Neural progenitor cell (in vitro differentiated cells): ENCODE measurements at regions not wholly inside any gene's neighbourhood (a gene's known extent, or its start where the extent isn't known, plus 50 kb on each side); places are given as distances from the start of the nearest gene placed in this dataset.

Source experiments
- DNase-seq: peaks from one replicate; pipeline ENCODE4 v3.0.0-alpha.2; 2016; ENCODE audit warnings: low spot score
- H2AFZ ChIP-seq: fragments of 200-600 bp; sonication (generic); replicated peaks from 2 replicates; pipeline ENCODE4 v1.6.1; 2016; ENCODE audit warnings: antibody characterized with exemption
- H3F3A ChIP-seq: fragments of 200-600 bp; sonication (generic); 2 replicates; pipeline ENCODE4 v1.6.1; 2016; ENCODE audit warnings: antibody characterized with exemption, low read depth
- H3K27ac ChIP-seq: fragments of 200-600 bp; sonication (generic); 2 replicates; pipeline ENCODE4 v1.5.1; 2016; ENCODE audit warnings: mild to moderate bottlenecking
- H3K27me3 ChIP-seq: fragments of 200-600 bp; sonication (generic); 2 replicates; pipeline ENCODE4 v1.6.1; 2016; ENCODE audit warnings: mild to moderate bottlenecking, moderate library complexity
- H3K36me3 ChIP-seq: fragments of 200-600 bp; sonication (generic); 2 replicates; pipeline ENCODE4 v1.5.1; 2016
- H3K4me1 ChIP-seq: fragments of 200-600 bp; sonication (generic); 2 replicates; pipeline ENCODE4 v1.6.1; 2016; ENCODE audit warnings: mixed run types
- H3K4me2 ChIP-seq: fragments of 200-600 bp; sonication (generic); 2 replicates; pipeline ENCODE4 v1.6.1; 2016
- H3K4me3 ChIP-seq: fragments of 200-600 bp; sonication (generic); 2 replicates; pipeline ENCODE4 v1.5.1; 2016
- H3K79me2 ChIP-seq: fragments of 200-600 bp; sonication (generic); 2 replicates; pipeline ENCODE4 v1.6.1; 2016; ENCODE audit warnings: low read depth
- H3K9ac ChIP-seq: fragments of 200-600 bp; sonication (generic); 2 replicates; pipeline ENCODE4 v1.6.1; 2016
- H3K9me3 ChIP-seq: fragments of 200-600 bp; sonication (generic); 2 replicates; pipeline ENCODE4 v1.5.1; 2016; ENCODE audit warnings: low read depth
- H4K20me1 ChIP-seq: fragments of 200-600 bp; sonication (generic); 2 replicates; pipeline ENCODE4 v1.6.1; 2016; ENCODE audit warnings: low read depth
- H3K27ac Mint-ChIP-seq: 3 replicates; pipeline ENCODE4 v1.8.0; 2021; ENCODE audit warnings: mixed read lengths
- H3K27me3 Mint-ChIP-seq: 2 replicates; pipeline ENCODE4 v1.8.0; 2022; ENCODE audit warnings: low read depth, mild to moderate bottlenecking, inconsistent platforms, moderate library complexity, mixed read lengths; ENCODE audit not compliant: insufficient read depth
- H3K36me3 Mint-ChIP-seq: 3 replicates; pipeline ENCODE4 v1.8.0; 2021; ENCODE audit warnings: mixed read lengths
- H3K4me1 Mint-ChIP-seq: 3 replicates; pipeline ENCODE4 v1.8.0; 2021; ENCODE audit warnings: mixed read lengths
- H3K4me3 Mint-ChIP-seq: 3 replicates; pipeline ENCODE4 v1.8.0; 2021; ENCODE audit warnings: mild to moderate bottlenecking, moderate library complexity, mixed read lengths
- H3K9me3 Mint-ChIP-seq: 3 replicates; pipeline ENCODE4 v1.8.0; 2020; ENCODE audit warnings: mixed read lengths
- CTCF ChIP-seq: fragments of 200-600 bp; sonication (generic); IDR thresholded peaks from 2 replicates; pipeline ENCODE4 v1.5.1; 2017; ENCODE audit warnings: antibody characterized with exemption, mild to moderate bottlenecking
- EZH2 ChIP-seq: fragments of 200-600 bp; sonication (generic); IDR thresholded peaks from 2 replicates; pipeline ENCODE4 v1.6.1; 2017; ENCODE audit warnings: antibody characterized with exemption, mild to moderate bottlenecking, moderate library complexity
- EZH2phosphoT487 ChIP-seq: fragments of 200-600 bp; sonication (generic); IDR thresholded peaks from 2 replicates; pipeline ENCODE4 v1.6.1; 2017; ENCODE audit warnings: antibody characterized with exemption

GRCh38 chr6:92617721-92618120, 801.6 kb downstream of the EPHA7 start:
- H3K4me1 Mint-ChIP-seq = no peaks in the 10 kb centered on the region
- no peak for DNase-seq
- H3K27ac Mint-ChIP-seq = no peak overlapping the region
- H3K9ac ChIP-seq = no peak overlapping the region
- H4K20me1 ChIP-seq = no peaks in the 10 kb centered on the region
- no peak overlapping the region for H3K4me3 ChIP-seq
- H3K4me2 ChIP-seq = no peak overlapping the region
- no peaks in the 10 kb centered on the region for H3K79me2 ChIP-seq
- H3K36me3 ChIP-seq = no peaks in the 10 kb centered on the region
- H3F3A ChIP-seq = no peaks in the 10 kb centered on the region
- no peaks in the 10 kb centered on the region for H3K27me3 ChIP-seq
- no peaks in the 10 kb centered on the region for H3K9me3 ChIP-seq
- no peaks in the 10 kb centered on the region for H3K36me3 Mint-ChIP-seq
- no peaks in the 10 kb centered on the region for H3K9me3 Mint-ChIP-seq
- no peaks in the 10 kb centered on the region for H3K4me1 ChIP-seq
- no peak for TF ChIP-seq CTCF
- H2AFZ ChIP-seq = no peak overlapping the region
- H3K4me3 Mint-ChIP-seq = no peak overlapping the region
- H3K27me3 Mint-ChIP-seq = no peaks in the 10 kb centered on the region
- H3K27ac ChIP-seq = no peak overlapping the region

- no peaks in the 10 kb centered on the region for H3K36me3 ChIP-seq
- H3F3A ChIP-seq = no peaks in the 10 kb centered on the region
- H3K4me2 ChIP-seq = no peak overlapping the region
- H3K9me3 ChIP-seq = no peaks in the 10 kb centered on the region
- H3K4me3 Mint-ChIP-seq = no peak overlapping the region
- H3K9ac ChIP-seq = no peak overlapping the region
- H3K27me3 ChIP-seq = no peaks in the 10 kb centered on the region
- no peaks in the 10 kb centered on the region for H4K20me1 ChIP-seq
- peaks cover 2% of the 10 kb centered on the region for H3K27me3 Mint-ChIP-seq
- no peak overlapping the region for H3K27ac ChIP-seq
- DNase-seq = no peak
- TF ChIP-seq CTCF = no peak
- no peak for TF ChIP-seq EZH2
- TF ChIP-seq EZH2phosphoT487 = no peak
- H3K9me3 Mint-ChIP-seq = no peaks in the 10 kb centered on the region
- no peak overlapping the region for H3K4me3 ChIP-seq
- H3K79me2 ChIP-seq = no peaks in the 10 kb centered on the region
- H3K36me3 Mint-ChIP-seq = no peaks in the 10 kb centered on the region
- no peaks in the 10 kb centered on the region for H3K4me1 Mint-ChIP-seq
- no peak overlapping the region for H2AFZ ChIP-seq
- no peaks in the 10 kb centered on the region for H3K4me1 ChIP-seq
- no peak overlapping the region for H3K27ac Mint-ChIP-seq
Measured at GRCh38 chr6:92608751-92609150, 810.6 kb downstream of the EPHA7 start.

GRCh38 chr6:92593201-92593600, 826.2 kb downstream of the EPHA7 start:
- no peak overlapping the region for H3K4me3 Mint-ChIP-seq
- Histone ChIP-seq H3K27me3 (no peaks in the 10 kb centered on the region), H3K4me1 (no peaks in the 10 kb centered on the region)

More at GRCh38 chr6:92593201-92593600, 826.2 kb downstream of the EPHA7 start:
- Mint-ChIP-seq H3K36me3 (no peaks in the 10 kb centered on the region), H3K9me3 (no peaks in the 10 kb centered on the region), H3K27me3 (no peaks in the 10 kb centered on the region), H3K27ac (no peak overlapping the region), H3K4me1 (no peaks in the 10 kb centered on the region)
- Histone ChIP-seq H3K4me2 (no peak overlapping the region), H3K27ac (no peak overlapping the region), H3K79me2 (no peaks in the 10 kb centered on the region), H3F3A (no peaks in the 10 kb centered on the region), H3K4me3 (no peak overlapping the region), H4K20me1 (no peaks in the 10 kb centered on the region), H2AFZ (no peak overlapping the region), H3K9ac (no peak overlapping the region), H3K9me3 (no peaks in the 10 kb centered on the region), H3K36me3 (no peaks in the 10 kb centered on the region)
- TF ChIP-seq EZH2 = no peak
- TF ChIP-seq EZH2phosphoT487 = no peak
- no peak for TF ChIP-seq CTCF
- no peak for DNase-seq
